D341Med (cell line): ENCODE measurements at regions not wholly inside any gene's neighbourhood (a gene's known extent, or its start where the extent isn't known, plus 50 kb on each side); places are given as distances from the start of the nearest gene placed in this dataset.

Experiments
- DNase-seq: peaks from one replicate; pipeline ENCODE4 v3.0.0; 2012; ENCODE audit warnings: low spot score

GRCh38 chr13:43984292-43984691 lies 104.6 kb downstream of the LACC1 start:
- DNase-seq = no peak

DNA sequence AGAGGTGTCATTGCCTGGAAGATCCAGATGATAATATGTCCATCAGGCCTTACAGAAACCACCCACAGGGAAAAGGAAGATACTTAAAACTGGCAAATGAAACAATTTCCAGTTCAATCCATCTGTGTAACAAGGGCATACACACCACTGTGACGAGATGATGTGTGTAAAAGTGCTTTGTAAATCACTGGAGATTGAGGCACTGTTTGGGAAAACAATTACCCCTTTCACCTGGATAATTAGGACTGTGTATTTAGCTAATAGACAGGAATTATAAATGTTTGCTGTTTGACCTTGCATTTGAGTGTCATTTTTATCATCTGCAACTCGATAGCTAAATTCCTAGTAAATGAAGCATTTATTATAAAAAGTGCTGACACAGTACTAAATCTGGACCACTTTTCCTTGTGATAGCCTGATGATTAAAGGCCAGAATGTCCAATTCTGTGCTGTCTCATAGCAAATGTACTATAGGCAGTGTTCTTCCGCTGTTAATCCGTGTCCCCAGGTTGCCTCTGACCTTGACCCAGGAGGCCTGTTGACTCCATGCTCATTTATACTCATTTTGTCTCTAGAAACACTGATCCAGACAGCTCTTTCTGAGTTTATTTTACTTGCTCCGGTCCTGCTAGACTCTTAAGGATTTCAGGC lies 105.8 kb downstream of the LACC1 start:
- no peak for DNase-seq

DNA sequence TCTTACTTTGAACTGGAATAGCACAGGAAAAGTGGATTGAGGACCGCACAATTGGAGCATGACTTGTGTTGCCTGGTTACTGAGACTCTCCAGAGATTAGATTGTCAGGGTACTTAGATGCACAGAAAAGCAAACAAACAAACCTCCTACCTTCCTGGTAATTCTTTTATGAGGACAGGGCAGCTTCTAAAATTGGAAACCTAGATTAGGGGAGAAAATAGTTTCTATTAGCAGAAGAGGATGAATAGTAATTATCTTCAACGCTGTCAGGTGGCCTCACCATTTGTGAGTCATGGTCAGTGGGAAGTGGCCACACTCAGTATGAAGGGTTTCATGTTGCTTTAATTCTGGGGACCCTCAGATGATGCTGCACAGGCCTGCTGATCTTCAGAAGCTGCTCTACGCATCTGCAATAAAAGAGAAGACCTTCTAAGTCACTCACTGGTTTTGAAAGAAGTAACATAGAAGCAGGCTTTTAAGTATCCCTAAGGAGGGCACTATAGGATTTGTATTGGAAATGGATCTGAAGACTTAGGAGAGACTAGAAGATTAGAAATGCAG lies 106.8 kb downstream of the LACC1 start:
- DNase-seq = no peak

DNA sequence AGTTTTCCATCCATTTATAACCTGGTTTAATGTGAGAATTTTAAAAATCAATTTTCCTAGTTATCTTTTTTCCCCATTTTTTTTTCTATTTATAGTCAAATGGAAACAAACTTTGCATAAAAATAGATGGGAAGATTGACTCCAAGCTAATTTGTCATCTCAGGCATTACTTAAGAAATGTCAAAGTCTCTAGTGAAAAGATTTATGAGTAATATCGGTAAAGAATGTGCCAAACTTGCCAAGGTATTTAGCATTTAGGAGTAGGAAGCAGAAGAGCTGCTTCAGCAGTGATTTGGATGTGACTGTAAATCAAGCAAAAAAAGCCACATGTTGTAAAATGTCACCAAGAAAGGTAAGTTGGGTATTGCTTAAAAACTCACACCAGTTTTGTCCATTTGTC lies 108.6 kb downstream of the LACC1 start:
- no peak for DNase-seq

DNA sequence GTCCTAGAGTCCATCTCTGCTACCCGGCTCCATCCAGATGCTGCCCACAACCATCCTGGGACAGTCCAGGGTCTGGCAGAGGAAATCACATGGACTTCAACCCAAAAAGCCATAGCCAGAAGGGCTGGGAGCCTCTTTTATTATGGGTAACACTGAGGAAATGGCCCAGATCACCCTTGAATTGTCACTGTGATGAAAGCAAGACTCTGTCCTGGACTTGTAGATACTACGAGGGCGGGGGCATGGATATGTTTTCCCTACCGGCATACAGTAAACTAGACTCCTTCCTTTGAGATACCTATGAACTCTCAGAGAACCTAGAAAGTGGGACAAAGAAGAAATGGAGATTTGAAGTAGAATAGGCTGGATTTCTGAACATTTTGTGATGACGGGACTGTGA lies 110.3 kb downstream of the LACC1 start:
- DNase-seq = no peak

DNA sequence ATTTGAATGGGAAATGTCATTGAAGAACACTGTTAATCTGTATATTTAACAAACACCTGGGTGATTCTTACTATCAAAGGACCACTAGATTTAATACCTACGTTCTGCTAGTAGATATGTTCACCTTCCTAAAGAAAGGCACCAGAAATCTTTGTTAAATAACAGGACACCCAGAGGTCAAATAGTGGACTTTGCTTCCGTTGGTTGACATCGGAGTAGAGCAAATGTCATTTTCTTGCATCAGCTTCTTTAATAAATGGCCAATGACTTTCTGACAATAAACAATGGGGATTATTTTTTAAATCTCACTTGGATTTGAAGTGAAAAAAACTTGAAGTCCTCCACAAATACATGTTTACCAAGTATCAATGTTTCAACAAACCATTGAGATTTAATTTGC lies 111.1 kb downstream of the LACC1 start:
- no peak for DNase-seq

GRCh38 chr13:43991773-43992201 lies 112.1 kb downstream of the LACC1 start:
- no peak for DNase-seq

- DNase-seq = no peak
These were observed 112.5 kb downstream of the LACC1 start for GRCh38 chr13:43992211-43992610.

- no peak for DNase-seq
These were observed 115.5 kb downstream of the LACC1 start for GRCh38 chr13:43994999-43995859.

DNA sequence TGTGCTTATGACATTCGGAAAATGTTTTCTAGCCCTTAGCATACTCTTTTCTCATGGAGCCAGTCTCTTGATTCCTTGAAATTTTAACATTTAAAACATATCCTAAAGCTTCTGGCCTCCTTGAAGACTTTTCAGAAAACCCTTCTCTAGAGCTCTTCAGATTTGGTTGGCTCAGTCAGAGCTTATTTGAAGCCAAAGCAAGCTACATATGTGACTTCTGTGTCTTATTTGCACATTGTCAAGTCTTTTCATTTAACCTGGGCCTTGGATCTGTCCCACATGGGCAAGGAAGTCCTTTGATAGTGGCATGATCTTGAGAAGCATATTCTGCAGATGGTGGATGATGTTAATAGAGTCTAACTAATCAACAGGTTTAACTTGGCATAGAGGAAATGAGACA lies 116.5 kb downstream of the LACC1 start:
- DNase-seq = no peak

DNA sequence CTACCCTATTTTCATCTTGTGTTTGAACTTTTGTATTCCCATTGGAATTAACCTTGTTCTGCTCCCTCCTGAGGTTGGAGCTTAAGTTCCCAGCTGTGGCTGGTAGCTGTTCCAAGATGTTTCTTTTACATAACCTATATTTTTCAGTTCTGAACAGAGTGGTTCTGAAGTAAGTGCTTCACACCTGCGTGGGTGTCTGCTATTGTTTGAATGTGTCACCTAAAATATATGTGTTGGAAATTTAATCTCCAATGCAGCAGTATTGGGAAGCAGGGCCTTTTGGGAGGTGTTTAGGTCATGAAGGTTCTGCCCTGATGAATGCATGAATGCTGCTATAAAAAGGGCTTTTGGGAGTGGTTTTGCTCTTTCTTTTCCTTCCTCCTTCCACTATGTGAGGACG lies 123.8 kb downstream of the LACC1 start:
- no peak for DNase-seq

DNA sequence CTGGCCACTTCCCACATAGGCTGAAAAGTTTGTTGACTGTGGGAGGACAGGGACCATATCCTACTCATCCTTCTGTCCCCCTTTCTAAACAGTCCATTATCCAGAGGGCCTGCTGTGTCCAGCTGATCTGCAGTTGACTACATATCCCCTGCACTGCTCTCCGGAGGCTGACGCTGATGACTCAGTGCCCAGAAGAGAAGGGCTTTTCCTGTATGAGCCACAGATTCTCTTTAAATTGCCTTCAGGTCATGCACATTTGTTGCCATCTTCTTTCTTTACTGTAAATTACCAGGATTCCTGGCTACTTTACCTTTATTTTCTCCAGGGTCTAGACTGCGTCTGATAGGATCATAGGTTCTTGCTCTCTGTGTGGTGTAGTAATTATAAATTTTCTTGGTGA lies 125.2 kb downstream of the LACC1 start:
- DNase-seq = no peak

DNA sequence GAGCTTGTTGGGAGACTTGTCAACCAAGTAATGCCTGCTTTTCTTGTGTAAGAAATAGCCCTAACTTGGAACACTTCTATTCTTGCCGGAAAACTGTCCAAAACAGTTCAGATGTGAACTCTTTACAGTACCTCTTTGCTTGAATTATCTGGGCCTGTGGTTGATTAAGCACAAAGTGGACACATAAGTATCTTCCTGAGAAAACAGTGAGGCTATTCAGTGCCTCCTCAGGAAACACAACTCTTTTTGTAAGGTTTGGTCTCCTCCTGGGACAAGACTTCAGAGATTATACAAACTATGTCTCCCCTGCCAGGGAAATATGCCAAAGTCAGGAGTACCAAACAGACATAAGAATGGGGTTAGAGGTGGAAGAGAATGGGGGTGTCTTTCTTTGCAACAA lies 127.7 kb downstream of the LACC1 start:
- no peak for DNase-seq

GRCh38 chr13:44011036-44011435 lies 131.3 kb downstream of the LACC1 start:
- DNase-seq = no peak

DNA sequence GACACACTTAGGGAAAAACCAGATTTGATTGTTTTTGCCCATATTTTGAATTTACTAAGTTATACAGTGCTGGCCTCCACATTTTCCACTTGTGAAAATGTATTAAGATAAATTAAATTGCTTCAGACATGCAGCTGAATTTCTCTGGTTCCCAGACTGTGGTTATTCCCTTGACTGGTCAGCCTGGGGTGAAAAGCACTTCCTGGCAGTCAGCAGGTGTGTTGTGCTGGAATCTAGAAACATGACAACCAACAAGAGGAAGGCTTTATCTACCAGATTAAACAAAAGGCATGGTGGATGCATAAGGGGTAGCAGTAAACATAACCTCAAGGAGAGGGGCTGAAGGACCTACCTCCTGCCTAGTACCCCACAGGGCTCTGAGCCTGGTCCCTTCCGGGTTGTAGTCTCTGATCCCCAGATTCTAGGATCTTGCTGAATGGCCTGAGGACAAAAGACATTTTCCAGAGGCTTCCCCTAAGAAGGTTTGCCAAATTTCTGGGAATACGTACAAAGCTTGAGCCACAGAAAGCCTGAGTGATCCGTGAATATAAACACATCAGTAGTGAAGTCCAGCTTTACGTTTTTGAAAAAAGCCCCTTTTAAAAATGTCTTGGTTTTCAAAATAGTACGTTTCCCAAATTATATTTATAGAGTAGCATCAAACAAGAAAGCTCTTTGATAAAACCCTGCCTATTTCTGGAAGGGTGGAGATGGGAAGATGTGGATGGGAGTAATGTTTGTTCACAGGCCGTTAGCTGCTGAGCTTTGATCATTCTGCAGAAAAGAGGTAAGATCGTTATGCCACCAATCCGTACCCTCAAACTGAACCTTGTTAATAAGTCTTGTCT lies 133.4 kb downstream of the LACC1 start:
- no peak for DNase-seq

- DNase-seq = no peak
These were observed 134.1 kb downstream of the LACC1 start for GRCh38 chr13:44013758-44014291.

DNA sequence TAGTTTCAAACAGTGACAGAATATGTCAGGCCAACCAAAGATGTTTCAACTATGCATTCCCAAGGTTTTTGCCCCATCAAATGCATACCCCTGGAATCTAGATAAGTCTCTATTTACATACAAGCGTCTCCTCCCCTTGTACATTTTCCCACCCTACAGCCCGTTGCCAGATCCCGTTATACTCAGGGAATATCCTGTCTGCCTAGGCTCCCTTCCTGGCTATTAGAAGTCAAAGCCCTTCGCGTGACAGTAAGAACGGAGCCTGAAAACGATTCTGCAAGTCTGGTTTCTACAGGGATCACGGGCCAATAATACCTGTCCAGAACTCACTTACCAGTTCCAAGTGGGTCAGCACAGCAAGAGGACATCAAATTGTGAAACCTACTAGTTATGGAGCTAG lies 134.8 kb downstream of the LACC1 start:
- no peak for DNase-seq

- no peak for DNase-seq
These were observed 135.4 kb downstream of the LACC1 start for GRCh38 chr13:44015118-44015517.

DNA sequence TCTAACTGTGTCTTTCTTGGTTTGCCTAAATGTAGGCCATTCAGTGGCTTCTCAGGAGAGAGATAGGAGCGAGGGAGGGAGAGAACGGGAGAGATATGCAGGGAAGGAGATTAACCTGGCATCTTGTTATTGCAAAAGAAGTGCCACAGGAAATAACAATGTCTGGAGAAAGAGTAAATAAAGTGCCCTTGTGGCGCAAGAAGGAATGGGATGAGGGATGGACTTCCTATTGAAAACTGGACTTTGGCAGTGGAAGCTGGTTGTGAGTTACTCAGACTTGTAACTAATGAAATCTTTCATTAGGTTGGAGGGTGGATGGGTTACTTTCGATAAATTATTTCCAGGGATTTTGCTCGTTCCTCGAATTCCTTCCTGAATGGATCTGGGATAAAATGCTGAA lies 136.1 kb downstream of the LACC1 start:
- DNase-seq = no peak

DNA sequence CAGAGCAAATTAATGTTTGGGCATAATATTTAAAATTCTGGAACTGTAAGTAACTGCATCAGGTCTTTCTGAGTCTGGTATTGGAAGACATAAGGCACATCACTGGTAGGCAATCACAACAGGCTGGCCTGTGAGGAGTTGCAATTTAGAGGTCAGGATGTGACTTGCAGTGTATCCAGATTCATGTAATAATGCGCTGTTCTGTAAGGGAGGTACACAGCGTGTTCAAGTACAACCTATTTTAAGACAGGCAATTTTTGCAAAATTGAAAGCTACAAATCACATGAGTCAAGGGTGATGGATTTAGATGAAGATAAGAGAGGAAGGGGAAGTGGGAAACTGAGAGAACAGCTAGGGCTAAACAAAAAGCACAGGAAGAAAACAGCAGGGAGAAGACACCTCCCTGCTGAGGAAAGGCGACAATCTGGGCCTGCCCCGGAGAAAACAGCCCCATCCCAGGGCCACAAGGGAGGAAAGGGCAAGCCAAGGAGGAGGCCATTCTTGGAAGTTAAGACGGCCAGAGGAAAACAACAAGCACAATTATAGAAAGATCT lies 138.1 kb downstream of the LACC1 start:
- DNase-seq = no peak

- no peak for DNase-seq
These were observed 139.9 kb downstream of the LACC1 start for GRCh38 chr13:44019651-44020050.

GRCh38 chr13:44021422-44021821 lies 141.7 kb downstream of the LACC1 start:
- DNase-seq = no peak
